Activated CD8-positive, alpha-beta memory T cell treated with anti-CD3 and anti-CD28 coated beads, Interleukin-2, amount 50 U/mL, for 24 hours (primary cell): ENCODE measurements at regions not wholly inside any gene's neighbourhood (a gene's known extent, or its start where the extent isn't known, plus 50 kb on each side); places are given as distances from the start of the nearest gene placed in this dataset.
"Not testable (repeated sequence)": the region's sequence is repeated elsewhere in the genome, so short reads cannot be mapped to it uniquely, and the experiment has no call there.

Experiments used
- DNase-seq: peaks from one replicate; pipeline ENCODE4 v3.0.0-alpha.2; 2020; ENCODE audit errors: extremely low read depth

GRCh38 chr3:194042927-194043326 is 93.0 kb upstream of the HES1 start:
- DNase-seq, result no peak

- DNase-seq, result no peak
Measured at GRCh38 chr3:194043516-194043915, 92.4 kb upstream of the HES1 start.

- no peak for DNase-seq
Measured at GRCh38 chr3:194045289-194045688, 90.7 kb upstream of the HES1 start.

GRCh38 chr3:194045919-194046318 is 90.0 kb upstream of the HES1 start:
- no peak for DNase-seq

- no peak for DNase-seq
Measured at GRCh38 chr3:194046531-194046930, 89.4 kb upstream of the HES1 start.

GRCh38 chr3:194046995-194047645 is 88.8 kb upstream of the HES1 start:
- no peak for DNase-seq

GRCh38 chr3:194049394-194049793 is 86.6 kb upstream of the HES1 start:
- no peak for DNase-seq

- no peak for DNase-seq
Measured at GRCh38 chr3:194050782-194051320, 85.1 kb upstream of the HES1 start.

GRCh38 chr3:194051366-194052149 is 84.4 kb upstream of the HES1 start:
- DNase-seq, result no peak

GRCh38 chr3:194053136-194053535 is 82.8 kb upstream of the HES1 start:
- DNase-seq, result no peak

GRCh38 chr3:194054016-194054415 is 81.9 kb upstream of the HES1 start:
- no peak for DNase-seq

- DNase-seq, result no peak
Measured at GRCh38 chr3:194054540-194054939, 81.4 kb upstream of the HES1 start.

GRCh38 chr3:194054961-194055360 is 81.0 kb upstream of the HES1 start:
- no peak for DNase-seq

GRCh38 chr3:194056323-194056722 is 79.6 kb upstream of the HES1 start:
- DNase-seq, result not testable (repeated sequence)

- no peak for DNase-seq
Measured at GRCh38 chr3:194056731-194057415, 79.1 kb upstream of the HES1 start.

GRCh38 chr3:194057570-194058188 is 78.3 kb upstream of the HES1 start:
- no peak for DNase-seq

GRCh38 chr3:194058189-194058571 is 77.8 kb upstream of the HES1 start:
- no peak for DNase-seq

GRCh38 chr3:194058753-194059152 is 77.2 kb upstream of the HES1 start:
- no peak for DNase-seq

GRCh38 chr3:194061421-194062030 is 74.4 kb upstream of the HES1 start:
- no peak for DNase-seq

- DNase-seq, result no peak
Measured at GRCh38 chr3:194062830-194063229, 73.1 kb upstream of the HES1 start.
